Naive thymus-derived CD8-positive, alpha-beta T cell (primary cell): ENCODE measurements at regions not wholly inside any gene's neighbourhood (a gene's known extent, or its start where the extent isn't known, plus 50 kb on each side); places are given as distances from the start of the nearest gene placed in this dataset.

Experiments
- ATAC-seq, 2 donors: fragments of 150-1000 bp; cut with Tn5 transposase in 1 of 2; sonication (Bioruptor Pico), chemical (Tn5 transposase) in 1 of 2; 1 replicate in 1 of 2; 2 replicates in 1 of 2; pipeline ENCODE4 v1.10.0; 2021; ENCODE audit warnings: mild to moderate bottlenecking in 2 of 2, moderate library complexity in 2 of 2
- POLR2A ChIA-PET: fragments of 350-600 bp; sonication (Branson Sonifier 250); formaldehyde crosslinking; loops from one replicate; lab custom pipeline; 2021; ENCODE audit warnings: antibody characterized with exemption; lab: Charles Lee
- DNase-seq, 10 donors: peaks; one replicate each; pipeline versions ENCODE4 v3.0.0 to v3.0.0-alpha.2; 2020 to 2022
- H3K27ac Mint-ChIP-seq, 10 donors: one replicate each; pipeline ENCODE4 v1.8.0; 2020 to 2022; ENCODE audit warnings: mild to moderate bottlenecking in 10 of 10, mixed read lengths in 10 of 10, moderate library complexity in 4 of 10, inconsistent platforms in 1 of 10
- H3K27me3 Mint-ChIP-seq, 5 donors: one replicate each; pipeline ENCODE4 v1.8.0; 2021 to 2022; ENCODE audit warnings: mixed read lengths in 5 of 5
- H3K36me3 Mint-ChIP-seq, 3 donors: one replicate each; pipeline ENCODE4 v1.8.0; 2020 to 2022; ENCODE audit warnings: mixed read lengths in 3 of 3, mild to moderate bottlenecking in 2 of 3, inconsistent platforms in 1 of 3
- H3K4me1 Mint-ChIP-seq, 4 donors: one replicate each; pipeline ENCODE4 v1.8.0; 2021 to 2022; ENCODE audit warnings: mixed read lengths in 4 of 4
- H3K4me3 Mint-ChIP-seq, 10 donors: one replicate each; pipeline ENCODE4 v1.8.0; 2020 to 2022; ENCODE audit warnings: mild to moderate bottlenecking in 10 of 10, mixed read lengths in 10 of 10, moderate library complexity in 6 of 10, inconsistent platforms in 1 of 10
- H3K9me3 Mint-ChIP-seq, 9 donors: one replicate each; pipeline ENCODE4 v1.8.0; 2020 to 2022; ENCODE audit warnings: mixed read lengths in 9 of 9, mild to moderate bottlenecking in 3 of 9, inconsistent platforms in 1 of 9, moderate library complexity in 1 of 9

GRCh38 chr7:83882551-83882950 is 233.6 kb upstream of the SEMA3E start:
- no peak overlapping the region for H3K27ac Mint-ChIP-seq
- no peak for DNase-seq
- H3K36me3 Mint-ChIP-seq, result no peaks in the 10 kb centered on the region
- POLR2A ChIA-PET, result no interaction called here
- no peaks in the 10 kb centered on the region for H3K27me3 Mint-ChIP-seq
- H3K4me1 Mint-ChIP-seq, result no peaks in the 10 kb centered on the region
- no peak overlapping the region for H3K4me3 Mint-ChIP-seq
- H3K9me3 Mint-ChIP-seq, result no peaks in the 10 kb centered on the region
- no peak for ATAC-seq

GRCh38 chr7:83879063-83879462 is 230.1 kb upstream of the SEMA3E start:
- Mint-ChIP-seq H3K4me1 (no peaks in the 10 kb centered on the region), H3K27ac (no peak overlapping the region), H3K36me3 (no peaks in the 10 kb centered on the region), H3K4me3 (no peak overlapping the region), H3K9me3 (peaks cover 0 to 2% (median 0%) of the 10 kb centered on the region in 9 donors), H3K27me3 (peaks cover 0 to 2% (median 0%) of the 10 kb centered on the region in 5 donors)
- no peak for ATAC-seq
- no peak for DNase-seq
- POLR2A ChIA-PET, result no interaction called here

- H3K4me1 Mint-ChIP-seq, result no peaks in the 10 kb centered on the region
- no peak for ATAC-seq
- POLR2A ChIA-PET, result no interaction called here
- no peak for DNase-seq
- H3K9me3 Mint-ChIP-seq, result peaks cover 0 to 3% (median 0%) of the 10 kb centered on the region in 9 donors
- H3K36me3 Mint-ChIP-seq, result no peaks in the 10 kb centered on the region
- H3K4me3 Mint-ChIP-seq, result no peak overlapping the region
- H3K27ac Mint-ChIP-seq, result no peak overlapping the region
- H3K27me3 Mint-ChIP-seq, result peaks cover 0 to 2% (median 0%) of the 10 kb centered on the region in 5 donors
Observed at GRCh38 chr7:83878614-83879013, 229.7 kb upstream of the SEMA3E start.

- Mint-ChIP-seq H3K27me3 (peaks cover 0 to 2% (median 0%) of the 10 kb centered on the region in 5 donors), H3K36me3 (no peaks in the 10 kb centered on the region), H3K9me3 (peaks cover 0 to 4% (median 0%) of the 10 kb centered on the region in 9 donors), H3K27ac (no peak overlapping the region), H3K4me1 (no peaks in the 10 kb centered on the region), H3K4me3 (no peak overlapping the region)
- POLR2A ChIA-PET, result no interaction called here
- ATAC-seq (no peak), DNase-seq (no peak)
Observed at GRCh38 chr7:83876593-83876992, 227.7 kb upstream of the SEMA3E start.

- Mint-ChIP-seq H3K36me3 (no peaks in the 10 kb centered on the region), H3K27me3 (peaks cover 0 to 2% (median 0%) of the 10 kb centered on the region in 5 donors), H3K4me3 (no peak overlapping the region), H3K4me1 (no peaks in the 10 kb centered on the region), H3K9me3 (peaks cover 0 to 4% (median 0%) of the 10 kb centered on the region in 9 donors), H3K27ac (no peak overlapping the region)
- ATAC-seq (no peak), DNase-seq (no peak)
- POLR2A ChIA-PET, result no interaction called here
Observed at GRCh38 chr7:83873459-83873858, 224.5 kb upstream of the SEMA3E start.

GRCh38 chr7:83872501-83872900 is 223.6 kb upstream of the SEMA3E start:
- H3K27ac Mint-ChIP-seq, result no peak overlapping the region
- H3K4me3 Mint-ChIP-seq, result no peak overlapping the region
- H3K4me1 Mint-ChIP-seq, result no peaks in the 10 kb centered on the region
- no peaks in the 10 kb centered on the region for H3K36me3 Mint-ChIP-seq
- ATAC-seq, result no peak
- POLR2A ChIA-PET, result no interaction called here
- peaks cover 0 to 2% (median 0%) of the 10 kb centered on the region in 5 donors for H3K27me3 Mint-ChIP-seq
- DNase-seq, result no peak
- H3K9me3 Mint-ChIP-seq, result peaks cover 0 to 4% (median 0%) of the 10 kb centered on the region in 9 donors

- POLR2A ChIA-PET, result no interaction called here
- no peaks in the 10 kb centered on the region for H3K36me3 Mint-ChIP-seq
- H3K9me3 Mint-ChIP-seq, result peaks cover 0 to 4% (median 0%) of the 10 kb centered on the region in 9 donors
- peaks cover 0 to 2% (median 0%) of the 10 kb centered on the region in 5 donors for H3K27me3 Mint-ChIP-seq
- DNase-seq, result no peak
- H3K4me3 Mint-ChIP-seq, result no peak overlapping the region
- H3K4me1 Mint-ChIP-seq, result no peaks in the 10 kb centered on the region
- H3K27ac Mint-ChIP-seq, result no peak overlapping the region
- ATAC-seq, result no peak
Observed at GRCh38 chr7:83870515-83870914, 221.6 kb upstream of the SEMA3E start.

GRCh38 chr7:83866582-83866981 is 217.6 kb upstream of the SEMA3E start:
- no peak for DNase-seq
- Mint-ChIP-seq H3K4me1 (no peaks in the 10 kb centered on the region), H3K36me3 (no peaks in the 10 kb centered on the region), H3K9me3 (peaks cover 0 to 2% (median 0%) of the 10 kb centered on the region in 9 donors), H3K4me3 (no peak overlapping the region), H3K27ac (no peak overlapping the region), H3K27me3 (no peaks in the 10 kb centered on the region)
- POLR2A ChIA-PET, result no interaction called here
- ATAC-seq, result no peak

- H3K27ac Mint-ChIP-seq, result no peak overlapping the region
- no peaks in the 10 kb centered on the region for H3K27me3 Mint-ChIP-seq
- H3K9me3 Mint-ChIP-seq, result peaks cover 0 to 2% (median 0%) of the 10 kb centered on the region in 9 donors
- no peaks in the 10 kb centered on the region for H3K36me3 Mint-ChIP-seq
- POLR2A ChIA-PET, result no interaction called here
- H3K4me1 Mint-ChIP-seq, result no peaks in the 10 kb centered on the region
- no peak overlapping the region for H3K4me3 Mint-ChIP-seq
- no peak for DNase-seq
- ATAC-seq, result no peak
Observed at GRCh38 chr7:83864551-83864950, 215.6 kb upstream of the SEMA3E start.

GRCh38 chr7:83863906-83864305 is 215.0 kb upstream of the SEMA3E start:
- ATAC-seq (no peak), DNase-seq (no peak)
- Mint-ChIP-seq H3K4me3 (no peak overlapping the region), H3K27ac (no peak overlapping the region), H3K36me3 (no peaks in the 10 kb centered on the region), H3K27me3 (no peaks in the 10 kb centered on the region), H3K9me3 (peaks cover 0 to 2% (median 0%) of the 10 kb centered on the region in 9 donors), H3K4me1 (no peaks in the 10 kb centered on the region)
- POLR2A ChIA-PET, result no interaction called here

- Mint-ChIP-seq H3K4me1 (no peaks in the 10 kb centered on the region), H3K4me3 (no peak overlapping the region), H3K9me3 (peaks cover 0 to 2% (median 0%) of the 10 kb centered on the region in 9 donors), H3K27me3 (no peaks in the 10 kb centered on the region), H3K27ac (no peak overlapping the region), H3K36me3 (no peaks in the 10 kb centered on the region)
- DNase-seq (no peak), ATAC-seq (no peak)
- POLR2A ChIA-PET, result no interaction called here
Observed at GRCh38 chr7:83861876-83862275, 212.9 kb upstream of the SEMA3E start.

- Mint-ChIP-seq H3K36me3 (no peaks in the 10 kb centered on the region), H3K9me3 (peaks cover 0 to 5% (median 0%) of the 10 kb centered on the region in 9 donors), H3K27me3 (peaks cover 0 to 3% (median 0%) of the 10 kb centered on the region in 5 donors), H3K4me1 (no peaks in the 10 kb centered on the region), H3K4me3 (no peak overlapping the region), H3K27ac (no peak overlapping the region)
- POLR2A ChIA-PET, result no interaction called here
- no peak for ATAC-seq
- no peak for DNase-seq
Observed at GRCh38 chr7:83859827-83860226, 210.9 kb upstream of the SEMA3E start.

GRCh38 chr7:83857691-83858090 is 208.8 kb upstream of the SEMA3E start:
- H3K9me3 Mint-ChIP-seq, result peaks cover 0 to 5% (median 0%) of the 10 kb centered on the region in 9 donors
- no peak overlapping the region for H3K27ac Mint-ChIP-seq
- DNase-seq (no peak), ATAC-seq (no peak)
- peaks cover 0 to 3% (median 0%) of the 10 kb centered on the region in 5 donors for H3K27me3 Mint-ChIP-seq
- H3K36me3 Mint-ChIP-seq, result no peaks in the 10 kb centered on the region
- no peak overlapping the region for H3K4me3 Mint-ChIP-seq
- POLR2A ChIA-PET, result no interaction called here
- H3K4me1 Mint-ChIP-seq, result no peaks in the 10 kb centered on the region

- Mint-ChIP-seq H3K4me3 (no peak overlapping the region), H3K27ac (no peak overlapping the region), H3K9me3 (peaks cover 0 to 5% (median 0%) of the 10 kb centered on the region in 9 donors), H3K4me1 (no peaks in the 10 kb centered on the region), H3K27me3 (peaks cover 0 to 3% (median 0%) of the 10 kb centered on the region in 5 donors), H3K36me3 (no peaks in the 10 kb centered on the region)
- DNase-seq (no peak), ATAC-seq (no peak)
- POLR2A ChIA-PET, result no interaction called here
Observed at GRCh38 chr7:83856094-83856493, 207.2 kb upstream of the SEMA3E start.
